ENCODE measurements at regions not wholly inside any gene's neighbourhood (a gene's known extent, or its start where the extent isn't known, plus 50 kb on each side); places are given as distances from the start of the nearest gene placed in this dataset.
A peak's percentile ranks its signal among the peaks of the same experiment; 100 is the strongest.

GRCh38 chr3:71874618-71875017, 89.7 kb upstream of the PROK2 start:
- H3K9me2 ChIP-seq (ENCODE audit: insufficient read depth): peaks cover 6% of the 10 kb centered on the region; the same call in 1 of the 2 replicates
- TF ChIP-seq REST (IDR thresholded peaks at IDR 0.05; ENCODE audit: unreplicated experiment): no peak
- TF ChIP-seq NANOG (IDR thresholded peaks at IDR 0.05; ENCODE audit: borderline replicate concordance): no peak
- TF ChIP-seq POLR2AphosphoS5 (IDR thresholded peaks at IDR 0.05; ENCODE audit: low read depth): no peak
- no peak for TF ChIP-seq ETS1 (IDR thresholded peaks at IDR 0.05)
- no peak for TF ChIP-seq EZH2 (IDR thresholded peaks at IDR 0.05; ENCODE audit: low read depth, unreplicated experiment)
- no peak for TF ChIP-seq STAT1 (IDR thresholded peaks at IDR 0.05; ENCODE audit: unreplicated experiment)
- no peak for TF ChIP-seq JUNB (IDR thresholded peaks at IDR 0.05; ENCODE audit: unreplicated experiment)
- no peak for TF ChIP-seq ZNF331 (CRISPR knock-in tag; IDR thresholded peaks at IDR 0.05; ENCODE audit: low read depth)
- no peak for TF ChIP-seq EZH2phosphoT487 (IDR thresholded peaks at IDR 0.05; ENCODE audit: unreplicated experiment)
- no peak for TF ChIP-seq CREB1 (CRISPR knock-in tag; IDR thresholded peaks at IDR 0.05; ENCODE audit: low read depth)
- TF ChIP-seq CTCF (conservative IDR thresholded peaks at IDR 0.05; ENCODE audit: low read depth in 2 of 2): no peak
- no peak for TF ChIP-seq ZNF114 (CRISPR knock-in tag; IDR thresholded peaks at IDR 0.05)
- H3K4me1 ChIP-seq (ENCODE audit: insufficient read depth): peaks cover 37% of the 10 kb centered on the region
- Mint-ChIP-seq H3K27ac (no peak overlapping the region), H3K27me3 (ENCODE audit: insufficient read depth, low read depth, poor library complexity) (peaks cover 3% of the 10 kb centered on the region), H3K9me3 (no peaks in the 10 kb centered on the region), H3K4me1 (peaks cover 41% of the 10 kb centered on the region), H3K36me3 (ENCODE audit: low read depth) (no peaks in the 10 kb centered on the region), H3K4me3 (no peak overlapping the region)
- no peak overlapping the region for H2AFZ ChIP-seq
- peaks cover 12% of the 10 kb centered on the region for H3F3A ChIP-seq (replicated peaks; ENCODE audit: low read depth)
- no peaks in the 10 kb centered on the region for H3K79me2 ChIP-seq (replicated peaks; ENCODE audit: insufficient read depth)
- H3K4me2 ChIP-seq: no peak overlapping the region
- H3K4me3 ChIP-seq: no peak overlapping the region
- ATAC-seq (no peak), DNase-seq (ENCODE audit: low spot score) (no peak)
- no peaks in the 10 kb centered on the region for H3K27me3 ChIP-seq (ENCODE audit: insufficient read depth)
- no peaks in the 10 kb centered on the region for H4K20me1 ChIP-seq (replicated peaks; ENCODE audit: insufficient read depth)
- peak overlapping the region; percentile 18; the same call in 1 of the 2 replicates for H3K27ac ChIP-seq (ENCODE audit: low read depth)
- H3K36me3 ChIP-seq (ENCODE audit: insufficient read depth): no peaks in the 10 kb centered on the region
